Gastrocnemius medialis (tissue), 4 donors: ENCODE measurements at regions not wholly inside any gene's neighbourhood (a gene's known extent, or its start where the extent isn't known, plus 50 kb on each side); places are given as distances from the start of the nearest gene placed in this dataset.

Experiments used
- CTCF ChIP-seq, 5 experiments: fragments of 450-650 bp in 3 of 5; fragments of 200-600 bp in 2 of 5; sonication (generic) in 2 of 5; IDR thresholded peaks in 4 of 5; conservative IDR thresholded peaks in 1 of 5; 1 replicate in 4 of 5; 2 replicates in 1 of 5; pipeline ENCODE4 v1.5.1; 2016 to 2019; ENCODE audit warnings: antibody characterized with exemption in 5 of 5, mild to moderate bottlenecking in 3 of 5, moderate library complexity in 3 of 5
- POLR2A ChIP-seq, 2 donors: fragments of 450-650 bp; IDR thresholded peaks; one replicate each; pipeline ENCODE4 v1.6.1; 2017; ENCODE audit warnings: antibody characterized with exemption in 2 of 2, mild to moderate bottlenecking in 2 of 2, moderate library complexity in 2 of 2

- no peak for TF ChIP-seq CTCF (IDR thresholded peaks at IDR 0.05 in 4 of 5, conservative IDR thresholded peaks at IDR 0.05 in 1 of 5)
- TF ChIP-seq POLR2A (IDR thresholded peaks at IDR 0.05), result no peak
Measured at GRCh38 chr3:150230037-150230436, 178.1 kb upstream of the TSC22D2 start.
